CD4-positive, alpha-beta T cell treated with Interferon gamma for 1 hour (primary cell): ENCODE measurements at regions not wholly inside any gene's neighbourhood (a gene's known extent, or its start where the extent isn't known, plus 50 kb on each side); places are given as distances from the start of the nearest gene placed in this dataset.

ENCODE experiments used
- DNase-seq: peaks from one replicate; pipeline ENCODE4 v3.0.0-alpha.2; 2020

DNA sequence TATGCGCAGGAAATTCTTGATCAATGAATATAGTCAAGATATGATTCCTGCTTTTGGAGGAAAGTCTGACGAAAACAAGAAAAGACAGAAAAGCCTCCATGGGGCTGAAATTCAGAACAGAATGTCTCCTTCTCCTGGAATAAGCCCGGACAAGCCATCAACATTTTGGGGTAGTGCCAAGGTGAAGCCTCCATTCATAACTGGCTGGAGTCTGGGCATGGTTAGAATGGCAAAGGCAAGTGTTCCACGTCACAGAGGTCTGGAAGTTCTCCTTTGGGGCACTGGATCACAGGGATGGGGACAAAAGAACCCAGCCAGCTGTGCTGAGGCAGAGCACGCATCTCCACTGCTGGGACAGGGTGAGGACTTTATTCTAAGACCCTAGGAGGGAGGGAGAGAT is 505.7 kb downstream of the CMPK2 start:
- no peak for DNase-seq

DNA sequence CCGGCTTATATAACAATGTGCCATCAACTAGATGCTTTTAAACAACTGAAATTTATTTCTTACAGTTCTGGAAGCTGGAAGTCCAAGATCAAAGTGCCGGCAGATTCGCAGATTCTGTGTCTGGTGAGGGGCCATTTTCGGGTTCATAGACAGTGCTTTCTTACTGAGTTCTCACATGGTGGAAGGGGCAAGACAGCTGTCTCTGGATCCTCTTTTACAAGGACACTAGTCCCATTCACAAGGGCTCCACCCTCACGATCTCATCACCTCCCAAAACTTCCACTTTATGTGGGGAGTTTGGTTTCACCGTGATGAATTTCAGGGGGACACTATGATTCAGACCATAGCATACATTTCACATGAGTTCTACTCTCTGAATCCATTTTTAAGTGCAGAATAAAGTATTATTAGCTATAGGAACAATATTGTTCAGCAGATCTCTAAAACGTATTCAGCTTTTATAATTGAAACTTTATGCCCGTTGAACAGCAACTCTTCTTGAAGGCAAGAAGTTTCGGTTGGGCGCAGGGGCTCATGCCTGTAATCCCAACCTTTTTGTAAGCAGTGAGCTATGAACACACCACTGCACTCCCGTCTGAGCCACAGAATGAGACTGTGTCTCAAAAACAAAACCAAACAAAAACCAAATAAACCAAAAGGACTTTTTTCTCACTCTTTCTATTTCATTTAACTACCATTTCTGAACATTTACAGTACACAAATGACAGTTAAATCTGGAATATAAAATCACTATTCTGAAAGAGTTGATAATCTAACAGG is 502.8 kb downstream of the CMPK2 start:
- DNase-seq = no peak

DNA sequence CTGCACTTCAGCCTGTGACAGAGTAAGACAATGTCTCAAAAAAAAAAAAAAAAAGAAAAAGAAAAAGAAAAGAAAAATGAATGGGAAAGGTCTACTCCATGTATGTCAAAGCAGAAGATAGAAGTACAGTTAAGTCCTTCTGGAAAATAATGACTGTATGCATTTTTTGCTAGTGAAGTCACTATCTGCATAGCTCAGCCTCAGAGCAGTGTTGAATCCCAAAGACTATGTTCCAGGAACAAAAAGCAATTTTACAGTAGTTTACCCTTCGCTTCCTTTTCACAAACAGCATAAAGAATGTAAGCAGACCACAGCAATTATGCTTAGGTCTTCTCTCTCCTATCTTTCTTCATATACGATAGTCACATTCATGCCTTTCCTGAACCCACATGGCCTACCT is 497.4 kb downstream of the CMPK2 start:
- DNase-seq = no peak

DNA sequence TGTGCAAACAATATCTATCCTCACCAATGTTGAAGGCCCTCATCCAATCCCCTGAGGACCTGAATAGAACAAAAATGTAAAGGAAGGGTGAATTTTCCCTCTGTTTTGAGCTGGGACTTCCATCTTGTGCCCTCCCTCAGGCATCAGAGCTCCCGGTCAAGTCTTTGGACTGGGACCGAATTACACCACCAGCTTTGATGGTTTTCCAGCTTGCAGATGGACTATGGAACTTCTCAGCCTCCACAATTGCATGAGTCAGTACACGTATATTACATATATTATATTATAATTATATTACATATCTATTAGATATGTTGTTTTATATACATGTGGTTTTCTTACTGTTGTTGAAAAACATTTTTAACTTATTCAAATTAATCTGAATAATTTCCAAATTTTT is 496.4 kb downstream of the CMPK2 start:
- DNase-seq = no peak

DNA sequence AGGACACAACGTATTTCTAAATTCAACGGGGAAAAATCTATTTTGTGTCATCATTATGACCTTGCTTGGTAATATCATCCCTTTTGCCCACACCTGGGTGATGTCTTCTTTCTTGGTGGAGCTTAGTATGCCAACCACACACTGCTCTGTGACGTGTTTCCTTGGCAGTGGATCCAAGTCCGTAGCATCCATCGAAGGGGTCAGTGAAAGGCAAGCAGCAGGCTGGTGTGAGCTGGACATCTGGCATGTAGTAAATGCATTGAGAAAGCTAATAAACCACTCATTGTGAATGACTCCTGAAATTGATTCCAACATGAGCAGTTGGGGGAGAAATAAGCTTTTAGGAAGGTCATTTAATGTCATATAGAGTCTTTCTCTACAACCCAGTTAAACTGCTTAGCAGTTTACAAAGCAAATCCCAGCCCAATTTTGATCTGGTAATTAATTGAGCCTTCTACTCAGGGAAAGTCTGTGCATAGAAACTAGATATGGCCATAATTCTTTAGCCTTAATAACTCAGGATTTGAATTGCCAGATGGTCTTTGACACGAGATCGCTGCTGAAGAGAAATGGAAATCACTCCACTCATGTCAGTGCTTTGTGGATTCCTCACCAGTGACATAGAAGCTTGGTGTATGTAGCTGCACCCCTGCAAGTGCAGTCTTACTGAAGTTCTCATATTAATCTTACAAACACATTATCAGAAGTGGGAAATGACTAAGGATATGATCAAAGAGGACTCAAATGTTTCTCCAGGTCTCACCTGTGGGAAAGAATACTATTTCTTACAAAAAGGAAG is 494.8 kb downstream of the CMPK2 start:
- no peak for DNase-seq

DNA sequence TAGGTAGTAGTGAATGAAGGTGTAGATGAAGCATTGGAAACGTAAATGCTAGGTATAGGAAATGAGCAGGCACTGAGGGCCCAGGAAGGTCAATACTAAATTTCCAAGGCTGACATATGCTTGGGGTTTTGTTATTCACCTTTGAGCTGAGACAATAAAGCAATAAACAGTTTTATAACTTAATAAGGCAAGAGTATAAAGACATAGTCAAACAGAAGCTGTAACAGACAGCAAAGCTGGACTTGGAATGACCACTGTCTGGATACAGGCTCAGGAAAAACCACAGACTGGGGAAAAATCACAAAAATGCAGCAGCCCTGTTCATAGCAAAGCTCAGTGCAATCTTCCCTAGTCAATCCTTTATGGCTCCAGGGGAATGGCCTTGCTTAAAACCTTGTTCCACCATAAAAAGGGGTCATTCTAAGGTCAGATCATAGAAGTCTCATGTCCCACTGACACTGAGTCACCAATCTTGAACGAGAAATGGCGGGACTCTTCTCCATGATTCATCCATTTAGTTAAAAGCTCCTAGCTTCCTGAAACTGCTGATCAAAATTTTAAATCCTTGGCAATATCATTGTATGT is 493.3 kb downstream of the CMPK2 start:
- no peak for DNase-seq

DNA sequence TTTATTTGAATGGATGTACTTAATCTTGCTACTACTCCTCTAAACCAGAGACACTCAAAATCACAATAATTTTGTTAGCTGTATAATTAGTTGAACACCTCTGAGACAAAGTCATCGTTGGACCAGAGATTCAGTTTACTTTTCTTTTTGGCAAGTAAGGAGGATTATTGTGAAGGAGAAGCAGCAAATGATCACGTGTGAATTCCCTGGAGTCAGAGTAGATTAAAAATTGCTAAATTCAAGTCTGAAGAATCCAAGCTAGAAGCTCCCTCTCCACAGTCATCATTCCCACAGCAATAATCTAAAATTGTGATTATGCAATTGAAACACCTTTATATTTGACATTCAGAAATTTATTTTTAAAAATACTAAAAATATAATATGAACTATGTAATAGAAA is 484.4 kb downstream of the CMPK2 start:
- no peak for DNase-seq

DNA sequence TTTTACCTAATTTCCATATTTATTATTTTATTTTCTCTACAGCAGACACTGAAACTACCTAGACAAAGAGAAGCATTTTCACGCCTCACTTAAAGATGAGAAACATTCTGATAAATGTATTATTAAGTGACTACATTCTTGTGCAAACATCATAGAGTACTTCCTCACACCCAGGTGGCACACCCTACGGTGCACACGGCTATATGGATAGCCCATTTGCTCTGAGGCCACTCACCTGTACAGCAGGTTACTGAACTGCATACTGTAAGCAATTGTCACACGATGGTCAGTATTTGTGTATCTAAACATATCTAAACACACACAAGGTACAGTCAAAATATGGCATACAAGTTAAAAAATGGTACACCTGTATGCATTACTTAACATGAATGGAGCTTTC is 481.4 kb downstream of the CMPK2 start:
- DNase-seq = no peak

DNA sequence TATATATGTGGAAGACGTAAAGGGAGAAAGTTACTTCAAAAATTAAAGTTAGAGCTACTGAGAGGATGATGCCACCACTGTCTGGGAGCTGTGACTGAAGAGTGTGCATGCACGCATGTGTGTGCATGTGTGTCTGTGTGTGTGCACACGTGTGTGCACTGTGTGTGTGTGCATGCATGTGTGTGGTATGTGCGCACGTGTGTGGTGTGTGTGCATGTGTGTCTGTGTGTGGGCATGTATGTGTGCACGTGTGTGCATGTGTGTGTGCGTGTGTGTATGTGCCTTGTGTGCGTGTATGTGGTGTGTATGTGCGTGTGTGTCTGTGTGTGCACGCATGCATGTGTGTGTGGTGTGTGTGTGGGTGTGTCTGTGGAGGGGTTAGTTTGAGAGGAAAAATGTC is 473.4 kb downstream of the CMPK2 start:
- no peak for DNase-seq

DNA sequence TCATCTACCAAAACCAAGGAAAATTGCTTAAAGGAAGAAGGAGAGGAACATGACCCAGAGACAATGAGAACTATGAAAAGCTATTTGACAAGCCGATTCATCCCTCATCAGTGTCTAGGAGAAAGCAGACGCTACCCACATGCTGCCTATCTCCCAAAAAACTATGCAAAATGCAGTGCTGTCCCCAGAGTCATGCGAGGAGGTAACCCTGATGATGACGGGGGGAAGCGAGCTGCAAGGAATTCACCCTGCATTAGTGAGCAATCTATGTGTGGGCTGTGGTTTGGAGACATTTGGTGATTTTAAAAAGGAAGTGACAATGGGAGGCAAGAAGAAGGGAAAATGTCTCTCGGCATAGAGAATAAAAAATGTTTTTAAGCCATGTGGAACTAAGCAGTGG is 472.7 kb downstream of the CMPK2 start:
- no peak for DNase-seq

DNA sequence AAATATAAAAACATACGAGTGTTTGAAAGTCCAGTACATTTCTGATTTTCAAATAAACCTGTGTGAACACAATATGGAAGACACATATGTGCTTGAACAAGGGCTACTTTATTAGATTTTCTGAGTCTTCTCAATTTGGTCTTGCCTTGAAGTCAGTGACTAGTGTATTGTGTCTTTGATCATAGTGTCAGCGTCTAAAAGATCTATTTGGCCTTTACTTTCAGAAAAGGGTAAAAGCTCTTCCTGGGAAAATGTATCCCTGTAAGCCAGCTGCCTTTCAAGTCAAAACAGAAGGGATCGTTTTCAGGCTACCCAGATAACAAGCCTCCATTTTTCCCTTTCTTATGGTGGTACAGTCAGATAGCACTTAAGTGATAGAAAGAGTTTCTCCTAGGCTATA is 471.9 kb downstream of the CMPK2 start:
- no peak for DNase-seq

DNA sequence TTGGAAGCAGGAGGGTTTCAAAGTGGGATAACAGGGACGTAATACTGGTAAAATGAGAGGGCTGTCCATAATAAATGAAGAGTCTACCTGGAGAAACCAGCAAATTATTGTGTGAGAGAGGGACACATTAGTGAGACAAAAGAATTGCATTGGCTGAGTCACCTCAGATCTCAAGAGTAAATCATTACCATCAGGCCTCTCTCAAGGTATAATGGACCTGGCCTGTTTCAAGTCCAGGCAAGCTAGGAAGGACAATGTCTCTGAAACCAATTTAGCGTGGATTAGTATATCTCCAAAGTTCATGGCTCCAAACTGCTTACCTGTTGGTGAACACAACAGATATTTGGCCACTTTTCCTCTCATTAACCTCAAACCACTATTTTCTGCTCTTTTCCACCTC is 471.4 kb downstream of the CMPK2 start:
- DNase-seq = no peak

DNA sequence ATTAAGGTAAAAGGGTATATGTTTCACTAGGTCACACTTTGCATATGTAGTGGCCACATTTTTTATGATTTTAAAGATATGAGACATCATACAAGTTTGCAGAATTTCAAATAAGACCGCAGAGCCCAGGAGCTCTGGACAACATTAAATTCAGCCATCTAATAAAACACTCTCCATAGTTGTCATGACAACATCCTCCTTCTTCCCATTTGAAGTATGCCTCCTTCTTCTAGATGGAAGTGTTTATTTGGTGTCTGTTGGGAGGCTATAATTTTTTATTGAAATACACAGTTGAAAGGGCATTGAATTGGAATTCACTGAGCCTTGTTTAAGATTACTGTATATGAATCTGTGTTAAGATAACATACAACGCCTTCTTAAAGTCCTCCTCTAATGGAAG is 467.3 kb downstream of the CMPK2 start:
- no peak for DNase-seq

DNA sequence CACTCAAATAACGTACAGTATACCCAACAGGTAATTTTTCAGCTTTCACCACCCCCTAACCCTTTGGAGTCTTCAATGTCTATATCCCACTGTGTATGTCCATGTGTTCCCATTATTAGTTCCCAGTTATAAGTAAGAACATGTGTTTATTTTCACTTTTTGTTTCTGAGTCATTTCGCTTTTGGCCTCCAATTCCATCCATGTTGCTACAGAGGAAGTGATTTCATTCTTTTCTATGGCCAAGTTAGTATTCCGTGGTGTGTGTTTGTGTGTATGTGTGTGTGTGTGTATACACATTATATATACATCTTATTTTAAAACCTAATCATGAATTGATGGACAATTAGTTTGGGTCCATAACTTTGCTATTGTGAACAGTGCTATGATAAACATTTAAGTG is 464.4 kb downstream of the CMPK2 start:
- DNase-seq = no peak

DNA sequence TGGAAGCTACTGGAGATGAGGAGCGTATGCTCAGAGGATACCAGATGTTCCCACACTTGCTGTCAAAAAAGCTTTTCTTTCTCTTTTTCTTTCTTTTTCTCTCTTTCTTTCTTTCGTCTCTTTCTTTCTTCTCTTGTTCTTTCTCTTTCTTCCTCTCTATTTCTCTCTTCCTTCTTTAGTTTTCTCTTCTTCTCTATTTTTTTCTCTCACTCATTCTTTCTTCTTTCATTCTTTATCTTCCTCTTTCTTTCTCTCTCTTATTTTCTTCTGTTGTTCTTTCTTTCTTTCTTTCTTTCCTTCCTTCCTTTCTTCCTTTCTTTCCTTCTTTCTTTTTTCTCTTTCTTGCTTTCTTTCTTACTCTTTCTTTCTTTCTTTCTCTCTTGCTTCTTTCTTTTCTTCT is 457.6 kb downstream of the CMPK2 start:
- no peak for DNase-seq

DNA sequence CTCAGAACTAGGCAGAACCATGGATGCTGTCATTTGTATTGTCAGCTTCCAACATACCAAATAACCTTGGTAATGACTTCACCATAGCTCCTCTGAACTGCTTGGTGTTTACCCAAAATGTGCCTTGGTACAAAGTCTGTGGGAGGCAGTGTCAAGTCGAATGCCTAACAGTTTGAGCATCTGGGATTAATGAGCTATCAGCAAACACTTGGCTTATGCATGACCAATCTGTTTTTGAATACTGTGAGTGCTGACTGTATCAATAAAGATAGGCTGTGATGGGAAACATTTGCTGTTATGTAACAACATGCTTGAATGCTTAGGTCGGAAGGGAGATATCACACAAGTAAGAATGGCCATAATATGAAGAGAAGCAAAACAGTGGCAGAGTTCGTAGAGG is 455.4 kb downstream of the CMPK2 start:
- no peak for DNase-seq

DNA sequence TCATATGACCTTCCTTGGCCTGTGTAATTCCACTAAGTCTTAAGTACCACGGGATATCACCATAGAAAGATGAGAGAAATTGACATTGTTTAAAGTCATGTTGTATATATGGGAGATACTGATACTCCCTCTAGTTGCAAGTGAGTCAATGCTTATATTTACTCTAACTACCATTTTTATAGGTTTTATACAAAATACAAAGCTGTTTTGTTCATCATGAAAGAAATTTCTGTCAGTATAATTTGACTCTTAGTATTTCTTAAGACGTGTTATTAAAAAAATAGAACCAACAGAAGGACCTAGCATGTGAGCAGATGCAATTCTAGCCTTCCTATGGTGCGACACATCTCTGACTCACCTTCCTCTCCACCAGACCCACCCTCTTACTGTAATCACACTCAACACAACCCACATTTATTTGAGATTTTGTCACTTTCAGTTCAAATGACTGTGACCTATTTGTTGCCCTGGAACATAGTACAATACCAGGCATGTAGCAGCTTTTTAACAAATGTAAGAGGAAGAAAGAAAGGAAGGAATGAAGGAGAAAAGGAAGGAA is 453.1 kb downstream of the CMPK2 start:
- DNase-seq = no peak

DNA sequence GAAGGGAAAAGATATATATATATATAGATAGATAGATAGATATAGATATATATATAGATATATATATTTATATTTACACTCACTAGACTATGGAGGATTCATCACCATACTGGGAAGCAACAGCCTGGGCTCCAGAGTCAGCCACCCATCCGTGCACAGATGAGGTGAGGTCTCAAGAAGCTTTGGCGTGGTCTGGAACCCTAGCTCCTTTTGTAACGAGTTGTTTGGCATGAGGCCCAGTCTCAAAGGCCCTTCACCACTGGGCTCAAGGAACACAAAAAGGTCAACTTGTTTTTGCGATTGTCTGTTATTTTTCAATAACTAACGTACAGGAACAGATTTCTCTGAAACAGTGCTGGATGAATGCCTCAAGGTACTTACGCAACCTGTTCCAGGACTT is 448.7 kb downstream of the CMPK2 start:
- DNase-seq = no peak

DNA sequence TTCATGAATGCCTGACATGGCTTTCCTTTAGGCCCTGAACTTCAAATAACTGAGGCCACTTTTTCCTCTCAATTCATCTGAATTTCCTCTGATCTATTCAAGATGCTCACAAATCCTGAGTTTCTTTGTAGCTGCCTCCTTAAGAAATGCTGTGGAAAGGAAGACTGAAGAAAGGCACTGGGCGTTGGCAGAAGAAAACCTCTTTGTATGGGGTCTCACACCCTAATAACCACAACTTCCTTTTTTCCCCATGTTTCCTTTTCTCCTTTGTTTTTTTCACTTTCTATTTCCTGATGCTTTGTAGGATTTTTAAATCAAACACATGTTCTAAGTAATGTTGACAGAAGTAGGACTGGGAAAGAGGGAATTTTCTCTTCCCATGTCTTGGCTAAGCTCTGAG is 447.4 kb downstream of the CMPK2 start:
- DNase-seq = no peak

DNA sequence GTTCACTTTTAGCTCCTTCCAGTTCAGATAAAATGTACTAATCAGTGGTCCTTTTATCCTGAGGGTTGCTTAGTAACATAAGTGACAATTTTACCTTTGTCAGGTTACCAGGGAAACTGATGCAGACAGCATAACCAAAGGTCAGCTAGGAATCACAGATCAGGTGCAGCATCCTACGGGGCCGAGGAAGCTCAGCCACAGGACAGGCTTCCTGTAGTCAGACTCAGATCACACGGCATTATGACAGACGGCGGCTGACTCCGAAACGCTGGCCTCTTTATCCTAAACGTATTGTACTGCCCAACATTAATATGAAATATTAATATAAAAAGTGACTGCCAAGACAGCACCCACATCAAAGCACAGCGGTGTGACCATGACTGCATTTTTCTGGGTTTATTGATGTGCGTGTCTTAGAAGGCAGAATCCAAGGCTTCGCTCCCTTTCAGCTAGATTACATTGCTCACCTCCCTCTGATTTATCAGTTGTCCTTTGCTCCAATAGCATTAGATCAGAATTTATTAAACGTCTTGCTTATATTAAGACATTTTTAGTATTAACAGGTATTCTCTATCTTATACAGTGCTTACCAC is 444.5 kb downstream of the CMPK2 start:
- DNase-seq = no peak

DNA sequence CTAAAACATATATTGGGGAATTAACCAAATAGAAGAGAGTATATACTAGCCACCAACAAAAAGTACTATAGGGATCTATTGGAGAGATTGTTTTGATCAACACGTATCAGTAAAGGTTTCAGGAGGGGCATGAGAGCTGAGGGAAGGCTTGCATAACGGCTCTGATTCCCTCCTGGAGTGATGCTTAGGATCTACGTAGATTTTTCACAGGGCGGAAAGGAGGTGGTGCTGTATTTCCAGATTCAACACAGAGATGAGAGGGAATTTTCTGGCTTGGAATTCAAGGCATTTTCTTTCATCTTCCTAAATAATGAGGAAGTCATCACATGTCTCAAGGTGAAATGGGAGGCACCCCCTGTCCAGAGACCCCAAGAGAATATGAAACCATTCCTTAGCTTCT is 443.8 kb downstream of the CMPK2 start:
- no peak for DNase-seq

DNA sequence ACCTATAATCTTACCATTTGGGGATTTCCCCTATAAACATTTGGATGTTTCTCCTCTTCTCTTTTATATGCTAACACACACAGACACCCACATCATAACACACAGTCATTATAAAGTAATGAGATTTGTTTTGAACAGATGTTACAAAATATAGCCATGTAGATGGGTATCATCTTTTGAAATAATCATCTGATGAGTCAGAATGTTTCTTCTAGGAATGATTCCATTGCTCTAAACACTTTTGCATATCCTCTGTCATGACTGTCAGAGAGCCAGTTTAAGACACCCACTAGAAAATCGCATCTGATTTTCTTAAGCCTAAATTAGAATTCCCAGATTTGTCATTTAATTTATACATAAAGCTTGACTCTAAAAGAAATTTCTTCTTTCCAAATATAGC is 442.6 kb downstream of the CMPK2 start:
- DNase-seq = no peak

DNA sequence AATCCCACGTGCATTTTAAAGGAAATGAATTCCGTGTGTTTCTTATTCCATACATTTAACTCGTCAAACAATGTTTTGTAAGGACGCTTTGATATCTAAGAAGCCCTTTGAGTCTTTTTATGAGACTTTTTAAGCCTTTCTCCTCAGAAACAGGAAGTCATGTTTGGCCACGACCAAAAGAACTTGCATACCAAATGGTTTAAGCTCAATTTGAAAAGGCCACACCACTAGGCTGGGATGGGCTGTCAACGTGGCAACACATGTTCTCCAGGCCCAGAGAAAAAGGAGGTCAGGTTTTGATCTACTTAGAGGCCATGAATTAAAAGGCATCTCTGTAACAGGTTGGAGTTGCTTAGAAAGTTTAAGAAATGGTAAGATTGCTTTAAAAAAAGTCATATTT is 441.8 kb downstream of the CMPK2 start:
- no peak for DNase-seq

DNA sequence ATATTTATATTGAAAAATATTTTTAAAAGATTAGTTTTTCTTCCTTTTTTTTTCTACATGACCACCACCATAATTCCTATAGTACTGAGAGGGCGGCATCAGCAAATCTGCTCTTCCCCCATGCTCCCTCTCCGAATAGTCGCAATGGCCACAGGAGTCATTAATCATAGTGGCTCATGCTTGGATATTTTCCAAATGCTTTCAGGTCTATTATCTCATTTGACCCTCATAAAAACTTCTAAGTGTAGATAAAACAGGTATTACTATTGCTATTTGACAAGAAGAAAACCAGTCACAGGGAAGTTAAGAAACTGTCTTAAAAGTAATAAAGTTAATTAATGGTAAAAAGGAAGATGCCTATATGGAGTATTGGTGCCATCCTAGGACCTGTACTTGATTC is 440.7 kb downstream of the CMPK2 start:
- DNase-seq = no peak
